Glutamatergic neuron (in vitro differentiated cells): ENCODE measurements at regions not wholly inside any gene's neighbourhood (a gene's known extent, or its start where the extent isn't known, plus 50 kb on each side); places are given as distances from the start of the nearest gene placed in this dataset.
A peak's percentile ranks its signal among the peaks of the same experiment; 100 is the strongest.

Experiments used
- DNase-seq: peaks from one replicate; pipeline ENCODE4 v3.0.0; 2022
- H3K27ac Mint-ChIP-seq: one replicate; pipeline ENCODE4 v1.8.0; 2020; ENCODE audit warnings: mild to moderate bottlenecking, mixed read lengths, inconsistent platforms; ENCODE audit not compliant: unreplicated experiment
- H3K27me3 Mint-ChIP-seq: one replicate; pipeline ENCODE4 v1.8.0; 2020; ENCODE audit warnings: mild to moderate bottlenecking, moderate library complexity, mixed read lengths, inconsistent platforms; ENCODE audit not compliant: unreplicated experiment
- H3K36me3 Mint-ChIP-seq: one replicate; pipeline ENCODE4 v1.8.0; 2020; ENCODE audit warnings: mild to moderate bottlenecking, mixed read lengths, inconsistent platforms; ENCODE audit not compliant: unreplicated experiment
- H3K4me1 Mint-ChIP-seq: one replicate; pipeline ENCODE4 v1.8.0; 2020; ENCODE audit warnings: mild to moderate bottlenecking, low read depth, mixed read lengths, inconsistent platforms; ENCODE audit not compliant: unreplicated experiment
- H3K4me3 Mint-ChIP-seq: one replicate; pipeline ENCODE4 v1.8.0; 2020; ENCODE audit warnings: mild to moderate bottlenecking, mixed read lengths, inconsistent platforms; ENCODE audit not compliant: unreplicated experiment
- H3K9me3 Mint-ChIP-seq: one replicate; pipeline ENCODE4 v1.8.0; 2020; ENCODE audit warnings: mild to moderate bottlenecking, moderate library complexity, mixed read lengths, inconsistent platforms; ENCODE audit not compliant: unreplicated experiment
- TF ChIP-seq, protein P1 (sequence below): fragments of 200-600 bp; sonication (generic); IDR thresholded peaks from one replicate; pipeline ENCODE4 v1.5.0; 2021; ENCODE audit not compliant: partially characterized antibody, unreplicated experiment

DNA sequence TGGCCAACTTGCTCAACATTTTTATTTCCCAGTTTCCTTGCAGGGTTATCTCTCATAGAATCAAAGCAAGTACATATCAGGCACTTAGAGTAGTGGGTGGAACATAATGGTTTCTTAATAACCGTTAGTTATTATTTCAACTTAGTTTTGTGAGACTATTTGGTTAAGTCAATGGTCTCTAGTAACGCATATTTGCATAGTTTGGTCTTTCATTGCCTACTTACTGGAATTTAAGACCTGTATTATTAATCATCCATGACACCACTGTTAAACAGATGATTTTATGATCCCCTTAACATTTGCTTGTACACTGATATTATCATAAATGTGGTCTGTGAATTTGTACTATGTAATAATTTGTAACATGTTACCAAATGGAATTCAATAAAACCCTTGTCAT is 70.9 kb upstream of the SMIM31 start:
- no peak for DNase-seq
- no peaks in the 10 kb centered on the region for H3K9me3 Mint-ChIP-seq

GRCh38 chr4:164695650-164696049 is 58.3 kb upstream of the SMIM31 start:
- TF ChIP-seq, protein P1, sequence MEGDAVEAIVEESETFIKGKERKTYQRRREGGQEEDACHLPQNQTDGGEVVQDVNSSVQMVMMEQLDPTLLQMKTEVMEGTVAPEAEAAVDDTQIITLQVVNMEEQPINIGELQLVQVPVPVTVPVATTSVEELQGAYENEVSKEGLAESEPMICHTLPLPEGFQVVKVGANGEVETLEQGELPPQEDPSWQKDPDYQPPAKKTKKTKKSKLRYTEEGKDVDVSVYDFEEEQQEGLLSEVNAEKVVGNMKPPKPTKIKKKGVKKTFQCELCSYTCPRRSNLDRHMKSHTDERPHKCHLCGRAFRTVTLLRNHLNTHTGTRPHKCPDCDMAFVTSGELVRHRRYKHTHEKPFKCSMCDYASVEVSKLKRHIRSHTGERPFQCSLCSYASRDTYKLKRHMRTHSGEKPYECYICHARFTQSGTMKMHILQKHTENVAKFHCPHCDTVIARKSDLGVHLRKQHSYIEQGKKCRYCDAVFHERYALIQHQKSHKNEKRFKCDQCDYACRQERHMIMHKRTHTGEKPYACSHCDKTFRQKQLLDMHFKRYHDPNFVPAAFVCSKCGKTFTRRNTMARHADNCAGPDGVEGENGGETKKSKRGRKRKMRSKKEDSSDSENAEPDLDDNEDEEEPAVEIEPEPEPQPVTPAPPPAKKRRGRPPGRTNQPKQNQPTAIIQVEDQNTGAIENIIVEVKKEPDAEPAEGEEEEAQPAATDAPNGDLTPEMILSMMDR = no peak
- H3K36me3 Mint-ChIP-seq = no peaks in the 10 kb centered on the region
- no peaks in the 10 kb centered on the region for H3K9me3 Mint-ChIP-seq
- H3K27ac Mint-ChIP-seq = no peak overlapping the region
- no peaks in the 10 kb centered on the region for H3K4me1 Mint-ChIP-seq
- no peaks in the 10 kb centered on the region for H3K27me3 Mint-ChIP-seq
- no peak for DNase-seq
- H3K4me3 Mint-ChIP-seq = no peak overlapping the region

More for the DNA sequence above, 70.9 kb upstream of the SMIM31 start:
- no peaks in the 10 kb centered on the region for H3K27me3 Mint-ChIP-seq
- no peak overlapping the region for H3K4me3 Mint-ChIP-seq
- TF ChIP-seq, protein P1 = no peak
- H3K36me3 Mint-ChIP-seq = no peaks in the 10 kb centered on the region
- no peak overlapping the region for H3K27ac Mint-ChIP-seq
- no peaks in the 10 kb centered on the region for H3K4me1 Mint-ChIP-seq

- DNase-seq = peak; percentile 38
Measured at GRCh38 chr4:164700471-164700870, 53.5 kb upstream of the SMIM31 start.

GRCh38 chr4:164701665-164702064 is 52.3 kb upstream of the SMIM31 start:
- H3K27ac Mint-ChIP-seq = no peak overlapping the region
- H3K4me3 Mint-ChIP-seq = no peak overlapping the region
- no peaks in the 10 kb centered on the region for H3K4me1 Mint-ChIP-seq
- TF ChIP-seq, protein P1 = no peak
- no peak for DNase-seq
- no peaks in the 10 kb centered on the region for H3K9me3 Mint-ChIP-seq
- no peaks in the 10 kb centered on the region for H3K36me3 Mint-ChIP-seq
- no peaks in the 10 kb centered on the region for H3K27me3 Mint-ChIP-seq

More at GRCh38 chr4:164700471-164700870, 53.5 kb upstream of the SMIM31 start:
- Mint-ChIP-seq H3K9me3 (no peaks in the 10 kb centered on the region), H3K4me3 (no peak overlapping the region), H3K4me1 (no peaks in the 10 kb centered on the region), H3K27ac (no peak overlapping the region), H3K27me3 (no peaks in the 10 kb centered on the region), H3K36me3 (no peaks in the 10 kb centered on the region)
- TF ChIP-seq, protein P1 = peak; percentile 66
